HG03558 (cell line): ENCODE measurements at regions not wholly inside any gene's neighbourhood (a gene's known extent, or its start where the extent isn't known, plus 50 kb on each side); places are given as distances from the start of the nearest gene placed in this dataset.
"Not testable (repeated sequence)": the region's sequence is repeated elsewhere in the genome, so short reads cannot be mapped to it uniquely, and the experiment has no call there.

Source experiments
- ATAC-seq: cut with Tn5 transposase; IDR thresholded peaks from one replicate; pipeline ENCODE4 v1.9.1; 2021; ENCODE audit warnings: moderate number of reproducible peaks; ENCODE audit not compliant: unreplicated experiment; ENCODE audit errors: extremely low read depth

DNA sequence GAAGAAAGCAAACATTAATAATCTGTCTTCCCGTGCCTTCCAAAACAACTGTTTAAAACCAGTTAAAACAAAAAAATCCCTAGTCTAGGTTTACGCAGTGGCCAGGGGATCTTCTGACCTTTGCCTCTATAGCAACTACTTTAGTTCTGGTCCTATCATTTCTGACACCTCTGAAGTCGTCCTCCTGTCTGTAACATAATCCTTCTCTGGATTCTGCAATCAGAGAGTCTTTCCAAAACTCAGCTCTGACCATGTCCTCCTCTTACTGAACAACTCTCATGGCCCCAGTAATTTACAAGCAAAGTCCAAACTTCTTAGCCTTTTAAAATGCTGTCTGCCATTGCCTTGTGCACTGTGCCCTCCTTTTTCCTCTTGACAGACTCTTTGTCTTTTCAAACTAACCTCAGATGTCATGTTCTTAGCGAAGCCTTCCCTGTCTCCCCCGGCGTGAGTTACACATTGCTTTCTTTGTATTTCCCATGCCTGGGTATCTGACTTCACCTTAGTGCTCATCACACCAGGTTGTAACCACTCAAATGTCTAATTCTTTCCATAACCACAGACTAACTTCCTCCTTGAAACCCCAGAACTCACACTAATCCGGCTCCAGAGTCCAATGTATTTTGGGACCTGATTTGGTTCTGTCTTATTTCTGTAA is 105.2 kb upstream of the BNIP2 start:
- no peak for ATAC-seq

DNA sequence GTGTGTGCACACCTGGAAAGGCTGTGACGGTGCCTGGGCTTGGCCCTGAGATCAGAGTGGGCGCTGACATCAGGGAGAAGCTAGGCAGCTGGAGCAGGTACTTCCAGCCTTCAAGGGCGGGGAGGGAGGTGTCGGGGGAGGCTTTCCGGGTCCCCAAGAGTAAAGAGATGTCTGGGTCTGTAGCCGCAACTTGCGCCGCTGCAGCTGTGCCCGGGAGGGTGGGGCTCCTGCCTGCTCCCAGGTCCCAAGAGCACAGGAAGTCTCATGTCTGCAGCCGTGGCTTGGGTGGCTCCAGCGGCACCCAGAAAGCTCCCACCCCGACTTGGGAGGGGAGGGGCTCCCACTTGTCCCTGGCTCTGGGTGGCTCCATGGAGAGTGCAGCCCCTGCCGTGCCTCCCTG is 103.2 kb upstream of the BNIP2 start:
- ATAC-seq = no peak

- no peak for ATAC-seq
These were observed 102.6 kb upstream of the BNIP2 start for GRCh38 chr15:59791755-59792154.

DNA sequence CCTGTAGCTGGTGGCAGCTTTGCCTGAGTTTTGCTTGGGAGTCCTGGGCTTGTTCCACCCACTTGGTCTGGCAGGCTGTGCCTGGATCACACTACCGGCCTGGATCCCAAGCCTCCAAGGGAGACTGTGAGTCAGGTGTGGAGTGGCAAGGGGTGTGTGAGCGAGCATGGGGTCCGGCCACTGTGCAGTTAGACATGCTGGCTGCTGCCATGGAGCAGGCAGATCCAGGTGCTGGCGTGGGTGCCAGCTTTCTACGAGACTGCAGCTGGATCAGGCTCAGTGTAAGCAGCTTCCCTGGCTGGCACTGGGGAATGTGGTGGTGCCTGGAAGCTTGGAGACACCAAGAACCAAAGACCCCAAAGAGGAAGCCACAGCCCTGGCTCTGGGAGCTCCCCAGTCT is 102.0 kb upstream of the BNIP2 start:
- ATAC-seq = no peak

DNA sequence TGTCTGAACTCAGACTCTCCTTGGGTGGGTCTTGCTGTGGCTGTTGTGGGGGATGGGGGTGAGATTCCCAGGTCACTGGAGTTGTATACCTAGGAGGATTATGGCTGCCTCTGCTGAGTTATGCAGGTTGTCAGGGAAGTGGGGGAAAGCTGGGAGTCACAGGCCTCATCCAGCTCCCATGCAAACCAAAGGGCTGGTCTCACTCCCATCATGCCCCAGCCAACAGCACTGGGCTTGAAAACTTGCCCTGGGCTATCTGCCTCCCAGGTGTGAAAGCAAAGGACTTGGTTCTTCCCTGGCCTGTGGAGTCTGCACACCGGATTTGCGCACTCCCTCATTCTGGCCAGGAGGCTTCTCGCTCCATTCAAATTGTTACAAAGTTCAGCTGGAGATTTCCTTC is 97.3 kb upstream of the BNIP2 start:
- ATAC-seq = not testable (repeated sequence)

DNA sequence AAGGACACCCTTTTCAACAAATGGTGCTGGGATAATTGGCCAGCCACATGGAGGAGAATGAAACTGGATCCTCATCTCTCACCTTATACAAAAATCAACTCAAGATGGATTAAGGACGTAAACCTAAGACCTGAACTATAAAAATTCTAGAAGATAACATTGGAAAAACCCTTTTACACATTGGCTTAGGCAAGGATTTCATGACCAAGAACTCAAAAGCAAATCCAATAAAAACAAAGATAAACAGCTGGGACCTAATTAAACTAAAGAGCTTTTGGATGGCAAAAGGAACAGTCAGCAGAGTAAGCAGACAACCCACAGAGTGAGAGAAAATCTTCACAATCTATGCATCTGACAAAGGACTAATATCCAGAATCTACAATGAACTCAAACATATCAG is 96.9 kb upstream of the BNIP2 start:
- ATAC-seq = not testable (repeated sequence)

GRCh38 chr15:59783774-59784520 is 94.8 kb upstream of the BNIP2 start:
- ATAC-seq = not testable (repeated sequence)

DNA sequence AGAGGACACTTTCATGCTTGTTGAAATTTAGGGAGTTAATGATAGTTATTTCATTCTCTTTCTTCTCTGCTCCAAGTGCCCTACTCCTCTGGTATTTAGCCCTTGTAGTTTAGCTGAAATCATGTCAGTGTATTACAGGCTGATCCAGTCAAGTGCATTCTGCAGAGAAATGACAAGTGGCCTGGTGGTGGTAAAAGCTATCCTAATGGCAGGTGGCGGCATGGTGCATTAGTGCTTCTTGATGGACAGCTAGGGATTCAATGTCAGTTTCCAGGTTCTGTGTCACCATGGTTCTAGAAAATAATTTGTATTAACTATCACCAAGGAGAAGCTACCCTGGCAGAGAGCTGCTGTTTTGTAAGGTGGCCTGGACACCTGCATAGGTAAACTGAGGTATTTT is 90.0 kb upstream of the BNIP2 start:
- no peak for ATAC-seq

- ATAC-seq = no peak
These were observed 75.7 kb upstream of the BNIP2 start for GRCh38 chr15:59764775-59765174.

DNA sequence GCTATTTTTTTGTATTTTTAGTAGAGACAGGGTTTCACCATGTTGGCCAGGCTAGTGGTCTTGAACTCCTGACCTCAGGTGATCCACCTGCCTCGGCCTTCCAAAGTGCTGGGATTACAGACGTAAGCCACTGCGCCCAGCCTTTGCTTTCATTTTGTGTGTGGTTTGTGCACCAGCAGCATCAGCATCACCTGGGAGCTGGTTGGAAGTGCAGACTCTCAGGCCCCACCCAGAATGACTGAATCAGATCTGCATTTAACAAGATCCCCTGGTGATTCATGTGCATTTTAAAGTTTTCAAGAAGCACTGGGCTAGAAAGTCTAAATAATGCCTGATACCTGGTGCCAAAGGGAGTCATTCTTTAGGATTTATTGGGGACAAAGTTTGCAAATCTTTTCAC is 73.4 kb upstream of the BNIP2 start:
- ATAC-seq = no peak

DNA sequence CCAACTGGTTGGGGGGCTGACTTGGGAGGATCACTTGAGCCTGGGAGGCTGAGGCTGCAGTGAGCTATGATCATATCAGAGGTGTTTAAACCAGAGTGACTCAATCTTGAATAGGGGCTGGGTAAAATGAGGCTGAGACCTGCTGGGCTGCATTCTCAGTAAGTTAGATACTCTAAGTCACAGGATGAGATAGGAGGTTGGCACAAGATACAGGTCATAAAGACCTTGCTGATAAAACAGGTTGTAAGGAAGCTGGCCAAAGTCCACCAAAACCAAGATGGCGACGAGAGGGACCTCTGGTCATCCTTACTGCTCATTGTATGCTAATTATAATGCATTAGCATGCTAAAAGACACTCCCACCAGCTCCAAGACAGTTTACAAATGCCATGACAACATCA is 71.1 kb upstream of the BNIP2 start:
- not testable (repeated sequence) for ATAC-seq

- ATAC-seq = no peak
These were observed 62.7 kb upstream of the BNIP2 start for GRCh38 chr15:59751552-59752413.

DNA sequence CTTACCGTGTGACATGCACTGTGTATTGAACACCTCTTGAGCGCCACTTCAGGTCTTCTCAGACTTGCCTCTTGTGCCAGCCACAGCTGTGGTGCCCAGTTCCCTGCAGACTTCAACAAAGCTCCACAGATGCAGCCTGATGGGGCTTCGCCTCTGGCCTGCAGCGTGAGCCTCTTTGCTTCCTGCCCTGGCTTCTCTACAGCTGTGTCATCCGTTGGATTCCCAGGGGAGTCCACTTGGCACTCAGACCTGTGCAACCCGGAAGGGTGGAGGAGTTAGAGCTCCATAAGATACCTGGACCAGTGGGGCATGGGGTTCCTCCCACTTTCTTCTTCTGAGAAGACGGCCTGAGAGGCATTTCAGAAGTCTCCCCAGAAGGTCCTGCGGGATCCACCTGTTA is 57.7 kb upstream of the BNIP2 start:
- ATAC-seq = no peak

DNA sequence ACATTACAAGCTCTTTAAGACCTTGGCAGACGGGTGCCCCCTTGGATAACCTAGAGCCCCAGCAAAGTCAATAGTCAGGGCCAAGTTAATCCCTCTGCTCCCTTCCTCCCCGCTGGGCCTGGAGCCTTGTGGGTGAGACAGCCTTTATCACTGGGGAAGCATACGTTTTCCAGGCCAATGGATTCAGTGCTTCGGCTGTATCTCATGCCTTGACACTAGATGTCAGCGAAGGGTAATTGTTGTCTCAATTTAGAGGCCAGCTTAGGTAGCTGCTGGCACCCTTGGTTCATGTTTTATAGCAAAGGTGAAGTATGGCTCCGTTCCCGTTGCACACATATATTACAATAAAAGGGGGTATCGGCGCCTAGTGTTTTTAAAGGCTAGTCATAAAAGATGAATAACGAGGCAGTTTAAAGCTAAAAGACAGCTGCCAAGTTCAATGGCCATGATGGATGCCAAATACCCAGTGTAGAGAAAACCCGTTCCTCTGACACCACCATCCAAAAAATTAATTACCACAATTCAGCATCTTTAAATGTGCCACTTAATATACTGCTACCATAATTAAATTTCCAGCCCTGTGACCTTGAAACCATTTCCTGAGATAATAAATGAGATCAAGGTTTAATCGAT is 52.3 kb upstream of the BNIP2 start:
- ATAC-seq = no peak

GRCh38 chr15:59739557-59740186 is 50.6 kb upstream of the BNIP2 start:
- ATAC-seq = no peak
